Naive thymus-derived CD8-positive, alpha-beta T cell (primary cell): ENCODE measurements at regions not wholly inside any gene's neighbourhood (a gene's known extent, or its start where the extent isn't known, plus 50 kb on each side); places are given as distances from the start of the nearest gene placed in this dataset.

Source experiments
- ATAC-seq, 2 donors: fragments of 150-1000 bp; cut with Tn5 transposase in 1 of 2; sonication (Bioruptor Pico), chemical (Tn5 transposase) in 1 of 2; 1 replicate in 1 of 2; 2 replicates in 1 of 2; pipeline ENCODE4 v1.10.0; 2021; ENCODE audit warnings: mild to moderate bottlenecking in 2 of 2, moderate library complexity in 2 of 2
- POLR2A ChIA-PET: fragments of 350-600 bp; sonication (Branson Sonifier 250); formaldehyde crosslinking; loops from one replicate; lab custom pipeline; 2021; ENCODE audit warnings: antibody characterized with exemption; lab: Charles Lee
- DNase-seq, 10 donors: peaks; one replicate each; pipeline versions ENCODE4 v3.0.0 to v3.0.0-alpha.2; 2020 to 2022
- H3K27ac Mint-ChIP-seq, 10 donors: one replicate each; pipeline ENCODE4 v1.8.0; 2020 to 2022; ENCODE audit warnings: mild to moderate bottlenecking in 10 of 10, mixed read lengths in 10 of 10, moderate library complexity in 4 of 10, inconsistent platforms in 1 of 10
- H3K27me3 Mint-ChIP-seq, 5 donors: one replicate each; pipeline ENCODE4 v1.8.0; 2021 to 2022; ENCODE audit warnings: mixed read lengths in 5 of 5
- H3K36me3 Mint-ChIP-seq, 3 donors: one replicate each; pipeline ENCODE4 v1.8.0; 2020 to 2022; ENCODE audit warnings: mixed read lengths in 3 of 3, mild to moderate bottlenecking in 2 of 3, inconsistent platforms in 1 of 3
- H3K4me1 Mint-ChIP-seq, 4 donors: one replicate each; pipeline ENCODE4 v1.8.0; 2021 to 2022; ENCODE audit warnings: mixed read lengths in 4 of 4
- H3K4me3 Mint-ChIP-seq, 10 donors: one replicate each; pipeline ENCODE4 v1.8.0; 2020 to 2022; ENCODE audit warnings: mild to moderate bottlenecking in 10 of 10, mixed read lengths in 10 of 10, moderate library complexity in 6 of 10, inconsistent platforms in 1 of 10
- H3K9me3 Mint-ChIP-seq, 9 donors: one replicate each; pipeline ENCODE4 v1.8.0; 2020 to 2022; ENCODE audit warnings: mixed read lengths in 9 of 9, mild to moderate bottlenecking in 3 of 9, inconsistent platforms in 1 of 9, moderate library complexity in 1 of 9

DNA sequence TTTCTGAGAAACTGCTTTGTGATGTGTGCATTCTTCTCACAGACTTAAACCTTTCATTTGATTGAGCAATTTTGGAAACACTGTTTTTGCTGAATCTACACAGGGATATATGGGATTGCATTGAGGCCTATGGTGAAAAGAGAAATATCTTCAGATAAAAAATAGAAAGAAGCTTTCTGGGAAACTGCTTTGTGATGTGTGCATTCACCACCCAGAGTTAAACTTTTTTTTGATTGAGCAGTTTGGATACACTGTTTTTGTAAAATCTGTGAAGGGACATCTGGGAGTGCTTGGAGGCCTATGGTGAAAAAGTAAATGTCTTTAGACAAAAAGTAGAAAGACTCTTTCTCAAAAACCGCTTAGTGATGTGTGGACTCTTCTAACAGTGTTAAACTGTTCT, 1683.8 kb downstream of the UQCRFS1 start:
- H3K4me1 Mint-ChIP-seq = no peaks in the 10 kb centered on the region
- H3K27me3 Mint-ChIP-seq = no peaks in the 10 kb centered on the region
- H3K9me3 Mint-ChIP-seq = peaks cover 20 to 99% (median 48%) of the 10 kb centered on the region in 9 donors
- no peak for ATAC-seq
- POLR2A ChIA-PET = no interaction called here
- no peak for DNase-seq
- H3K4me3 Mint-ChIP-seq = no peak overlapping the region
- H3K36me3 Mint-ChIP-seq = peaks cover 0 to 55% (median 30%) of the 10 kb centered on the region in 3 donors
- no peak overlapping the region for H3K27ac Mint-ChIP-seq

DNA sequence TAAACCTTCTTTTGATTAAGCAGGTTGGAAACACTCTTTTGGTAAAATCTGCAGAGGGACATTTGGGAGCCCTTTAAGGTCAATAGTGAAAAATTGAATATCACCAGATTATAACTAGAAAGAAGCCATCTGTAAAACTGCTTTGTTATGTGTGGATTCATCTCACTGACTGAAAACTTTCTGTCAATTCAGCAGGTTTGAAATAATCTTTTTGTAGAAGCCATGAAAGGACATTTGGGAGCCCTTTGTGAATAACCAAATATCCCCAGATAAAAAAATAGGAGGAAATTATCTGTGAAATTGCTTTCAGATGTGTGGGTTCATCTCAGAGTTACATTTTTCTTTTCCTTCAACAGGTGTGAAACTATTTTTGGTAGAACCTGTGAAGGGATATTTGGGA, 1690.7 kb downstream of the UQCRFS1 start:
- ATAC-seq (no peak), DNase-seq (no peak)
- POLR2A ChIA-PET = no interaction called here
- peaks cover 0 to 14% (median 3%) of the 10 kb centered on the region in 3 donors for H3K36me3 Mint-ChIP-seq
- no peaks in the 10 kb centered on the region for H3K4me1 Mint-ChIP-seq
- peaks cover 13 to 90% (median 33%) of the 10 kb centered on the region in 9 donors for H3K9me3 Mint-ChIP-seq
- H3K27me3 Mint-ChIP-seq = no peaks in the 10 kb centered on the region
- no peak overlapping the region for H3K4me3 Mint-ChIP-seq
- no peak overlapping the region for H3K27ac Mint-ChIP-seq
